ENCODE measurements at regions not wholly inside any gene's neighbourhood (a gene's known extent, or its start where the extent isn't known, plus 50 kb on each side); places are given as distances from the start of the nearest gene placed in this dataset.

DNA sequence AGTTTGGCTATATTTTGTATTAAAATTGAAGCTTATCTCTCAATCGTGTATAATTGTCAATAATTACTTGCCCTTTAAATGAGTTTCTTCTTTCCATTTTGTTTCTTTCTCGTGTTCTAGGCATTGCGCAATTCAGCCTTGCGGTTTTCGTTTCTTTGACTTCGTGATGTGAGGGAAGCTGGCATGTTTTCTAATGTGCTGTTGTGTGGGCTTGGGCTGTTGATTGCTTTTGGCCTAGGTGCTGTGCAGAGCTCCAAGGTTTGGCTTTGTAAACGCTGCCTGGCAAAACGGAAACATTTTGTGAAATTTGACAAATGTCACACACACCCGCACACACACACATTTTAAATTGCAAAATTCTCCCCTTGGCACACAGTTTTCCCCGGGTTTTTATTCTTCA lies 242.6 kb upstream of the TCF4 start:
- Mint-ChIP-seq H3K4me3 (no peak overlapping the region), H3K27ac (no peak overlapping the region), H3K9me3 (peaks cover 3 to 14% (median 4%) of the 10 kb centered on the region in 3 donors), H3K27me3 (no peaks in the 10 kb centered on the region), H3K4me1 (no peaks in the 10 kb centered on the region), H3K36me3 (no peaks in the 10 kb centered on the region)
- Histone ChIP-seq H3K4me1 (ENCODE audit: control insufficient read depth in 1 of 2, extremely low read depth in 1 of 2, insufficient read depth in 2 of 2, low read length in 2 of 2) (no peaks in the 10 kb centered on the region), H3K27me3 (replicated peaks in 1 of 2; ENCODE audit: control insufficient read depth in 2 of 2, extremely low read depth in 1 of 2, insufficient read depth in 2 of 2, low read length in 1 of 2) (no peaks in the 10 kb centered on the region), H3K27ac (ENCODE audit: low read length) (no peak overlapping the region), H3K9me3 (no peaks in the 10 kb centered on the region), H3K4me3 (ENCODE audit: control insufficient read depth in 1 of 2, extremely low read depth in 1 of 2, low read length in 1 of 2) (no peak overlapping the region), H3K36me3 (ENCODE audit: control insufficient read depth in 2 of 2, extremely low read depth in 1 of 2, insufficient read depth in 1 of 2, low read length in 1 of 2) (no peaks in the 10 kb centered on the region)
- POLR2A ChIA-PET: no interaction called here
- ATAC-seq (replicated peaks in 1 of 4) (no peak), DNase-seq (no peak)
- CTCF ChIA-PET: interaction anchor here in 1 of 2 donors (0.7 kb wide), 1 partner anchor 13 kb away, joined by 3 read pairs; no protein-coding TSS in a partner anchor
- WGBS (ENCODE audit: insufficient coverage): 90% methylated on average over 8 of the region's 10 CpGs

DNA sequence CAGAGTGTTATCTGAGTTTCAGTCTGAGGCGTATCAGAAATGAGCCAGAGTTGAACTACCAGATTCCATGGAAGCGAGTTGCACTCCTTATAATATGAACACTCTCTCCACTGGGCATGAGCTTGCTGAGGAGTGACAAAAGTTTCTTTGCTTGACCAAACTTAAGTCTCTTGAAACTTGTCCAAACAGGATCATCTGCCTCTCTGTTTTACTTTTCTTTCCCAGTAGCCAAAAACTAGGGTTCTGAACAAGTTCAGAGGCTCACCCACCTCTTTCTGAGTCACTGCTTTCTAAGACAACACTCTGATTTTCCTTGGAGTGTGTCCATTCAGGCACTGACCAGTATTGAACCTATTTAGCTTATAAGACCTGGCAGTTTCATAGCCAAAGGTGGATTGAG lies 233.2 kb upstream of the TCF4 start:
- no peaks in the 10 kb centered on the region for H3K27me3 ChIP-seq (replicated peaks in 1 of 2; ENCODE audit: control insufficient read depth in 2 of 2, extremely low read depth in 1 of 2, insufficient read depth in 2 of 2, low read length in 1 of 2)
- POLR2A ChIA-PET: no interaction called here

DNA sequence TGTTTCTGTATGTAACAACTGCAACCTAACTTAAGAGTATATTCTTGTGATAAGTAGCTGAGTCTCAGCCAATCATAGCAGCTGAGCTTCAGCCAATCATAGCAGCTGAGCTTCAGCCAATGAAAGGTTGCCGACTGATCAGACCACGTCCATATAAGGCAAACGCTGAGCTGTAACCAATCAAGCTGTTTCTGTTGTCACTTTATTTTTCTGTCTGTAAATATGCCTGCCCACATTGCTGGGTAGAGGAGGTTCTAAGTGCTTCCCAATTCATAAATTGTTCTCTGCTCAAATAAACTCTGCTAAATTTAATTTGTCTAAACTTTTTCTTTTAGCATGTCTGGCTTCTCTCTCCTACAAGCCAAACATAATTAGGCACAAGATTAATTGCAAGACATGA lies 231.5 kb upstream of the TCF4 start:
- CTCF ChIA-PET: no interaction called here

More for the DNA sequence above, 233.2 kb upstream of the TCF4 start:
- Mint-ChIP-seq H3K4me1 (no peaks in the 10 kb centered on the region), H3K27me3 (no peaks in the 10 kb centered on the region), H3K36me3 (no peaks in the 10 kb centered on the region), H3K9me3 (peaks cover 0 to 4% (median 4%) of the 10 kb centered on the region in 3 donors), H3K4me3 (no peak overlapping the region), H3K27ac (no peak overlapping the region)
- Histone ChIP-seq H3K4me3 (ENCODE audit: control insufficient read depth in 1 of 2, extremely low read depth in 1 of 2, low read length in 1 of 2) (no peak overlapping the region), H3K9me3 (no peaks in the 10 kb centered on the region), H3K4me1 (ENCODE audit: control insufficient read depth in 1 of 2, extremely low read depth in 1 of 2, insufficient read depth in 2 of 2, low read length in 2 of 2) (no peaks in the 10 kb centered on the region), H3K36me3 (ENCODE audit: control insufficient read depth in 2 of 2, extremely low read depth in 1 of 2, insufficient read depth in 1 of 2, low read length in 1 of 2) (no peaks in the 10 kb centered on the region), H3K27ac (ENCODE audit: low read length) (no peak overlapping the region)
- CTCF ChIA-PET: no interaction called here
- ATAC-seq (replicated peaks in 1 of 4): no peak
- DNase-seq: no peak
- WGBS (ENCODE audit: insufficient coverage): no CpG with 5 or more reads among the region's 2 CpGs

DNA sequence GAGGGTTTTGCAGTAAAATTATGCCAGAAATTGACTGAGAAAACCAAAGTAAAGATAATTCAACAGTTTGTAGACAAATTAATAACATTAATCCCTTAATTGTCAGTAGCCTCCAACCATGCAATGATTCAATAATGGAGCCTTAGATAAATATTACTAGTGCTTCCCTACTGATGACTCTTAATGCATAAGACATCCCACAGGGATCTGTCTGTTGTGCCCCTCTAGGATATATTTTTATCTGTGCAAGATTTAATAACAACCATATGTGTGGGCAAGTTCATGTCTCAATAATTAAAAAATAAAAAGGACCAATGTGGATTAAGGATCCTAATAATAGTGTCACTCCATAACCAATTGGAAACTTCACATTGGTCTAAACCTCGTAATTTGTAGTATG lies 230.3 kb upstream of the TCF4 start:
- WGBS (ENCODE audit: insufficient coverage): no CpG with 5 or more reads among the region's 1 CpG
- ChIA-PET CTCF (no interaction called here), POLR2A (no interaction called here)
- Mint-ChIP-seq H3K9me3 (no peaks in the 10 kb centered on the region), H3K4me3 (no peak overlapping the region), H3K4me1 (no peaks in the 10 kb centered on the region), H3K36me3 (no peaks in the 10 kb centered on the region), H3K27ac (no peak overlapping the region), H3K27me3 (no peaks in the 10 kb centered on the region)
- no peak overlapping the region for H3K27ac ChIP-seq (ENCODE audit: low read length)
- no peaks in the 10 kb centered on the region for H3K9me3 ChIP-seq
- no peak for ATAC-seq (replicated peaks in 1 of 4)
- no peak for DNase-seq
- H3K4me1 ChIP-seq (ENCODE audit: control insufficient read depth in 1 of 2, extremely low read depth in 1 of 2, insufficient read depth in 2 of 2, low read length in 2 of 2): no peaks in the 10 kb centered on the region
- H3K4me3 ChIP-seq (ENCODE audit: control insufficient read depth in 1 of 2, extremely low read depth in 1 of 2, low read length in 1 of 2): no peak overlapping the region
- no peaks in the 10 kb centered on the region for H3K27me3 ChIP-seq (replicated peaks in 1 of 2; ENCODE audit: control insufficient read depth in 2 of 2, extremely low read depth in 1 of 2, insufficient read depth in 2 of 2, low read length in 1 of 2)
- H3K36me3 ChIP-seq (ENCODE audit: control insufficient read depth in 2 of 2, extremely low read depth in 1 of 2, insufficient read depth in 1 of 2, low read length in 1 of 2): no peaks in the 10 kb centered on the region

More for the DNA sequence above, 231.5 kb upstream of the TCF4 start:
- 80% methylated on average over 1 of the region's 3 CpGs for WGBS (ENCODE audit: insufficient coverage)
- ATAC-seq (replicated peaks in 1 of 4): no peak
- Mint-ChIP-seq H3K36me3 (no peaks in the 10 kb centered on the region), H3K27me3 (no peaks in the 10 kb centered on the region), H3K27ac (no peak overlapping the region), H3K4me1 (no peaks in the 10 kb centered on the region), H3K4me3 (no peak overlapping the region), H3K9me3 (no peaks in the 10 kb centered on the region)
- Histone ChIP-seq H3K27me3 (replicated peaks in 1 of 2; ENCODE audit: control insufficient read depth in 2 of 2, extremely low read depth in 1 of 2, insufficient read depth in 2 of 2, low read length in 1 of 2) (no peaks in the 10 kb centered on the region), H3K4me1 (ENCODE audit: control insufficient read depth in 1 of 2, extremely low read depth in 1 of 2, insufficient read depth in 2 of 2, low read length in 2 of 2) (no peaks in the 10 kb centered on the region), H3K4me3 (ENCODE audit: control insufficient read depth in 1 of 2, extremely low read depth in 1 of 2, low read length in 1 of 2) (no peak overlapping the region), H3K9me3 (no peaks in the 10 kb centered on the region), H3K36me3 (ENCODE audit: control insufficient read depth in 2 of 2, extremely low read depth in 1 of 2, insufficient read depth in 1 of 2, low read length in 1 of 2) (no peaks in the 10 kb centered on the region), H3K27ac (ENCODE audit: low read length) (no peak overlapping the region)
- DNase-seq: no peak
- POLR2A ChIA-PET: no interaction called here

GRCh38 chr18:55811925-55812324 lies 223.9 kb upstream of the TCF4 start:
- Histone ChIP-seq H3K27ac (ENCODE audit: low read length) (no peak overlapping the region), H3K4me3 (ENCODE audit: control insufficient read depth in 1 of 2, extremely low read depth in 1 of 2, low read length in 1 of 2) (no peak overlapping the region), H3K27me3 (replicated peaks in 1 of 2; ENCODE audit: control insufficient read depth in 2 of 2, extremely low read depth in 1 of 2, insufficient read depth in 2 of 2, low read length in 1 of 2) (no peaks in the 10 kb centered on the region), H3K9me3 (no peaks in the 10 kb centered on the region), H3K4me1 (ENCODE audit: control insufficient read depth in 1 of 2, extremely low read depth in 1 of 2, insufficient read depth in 2 of 2, low read length in 2 of 2) (no peaks in the 10 kb centered on the region), H3K36me3 (ENCODE audit: control insufficient read depth in 2 of 2, extremely low read depth in 1 of 2, insufficient read depth in 1 of 2, low read length in 1 of 2) (no peaks in the 10 kb centered on the region)
- ChIA-PET POLR2A (no interaction called here), CTCF (interaction anchor here in 1 of 2 donors (0.5 to 0.8 kb wide), 2 partner anchors 33 to 35 kb away, joined by 3 read pairs; no protein-coding TSS in a partner anchor)
- WGBS (ENCODE audit: insufficient coverage): no CpG with 5 or more reads among the region's 3 CpGs
- no peak overlapping the region for H3K27ac Mint-ChIP-seq
- H3K4me3 Mint-ChIP-seq: no peak overlapping the region
- H3K36me3 Mint-ChIP-seq: no peaks in the 10 kb centered on the region
- no peaks in the 10 kb centered on the region for H3K4me1 Mint-ChIP-seq
- ATAC-seq (replicated peaks in 1 of 4) (no peak), DNase-seq (no peak)
- no peaks in the 10 kb centered on the region for H3K9me3 Mint-ChIP-seq
- no peaks in the 10 kb centered on the region for H3K27me3 Mint-ChIP-seq

DNA sequence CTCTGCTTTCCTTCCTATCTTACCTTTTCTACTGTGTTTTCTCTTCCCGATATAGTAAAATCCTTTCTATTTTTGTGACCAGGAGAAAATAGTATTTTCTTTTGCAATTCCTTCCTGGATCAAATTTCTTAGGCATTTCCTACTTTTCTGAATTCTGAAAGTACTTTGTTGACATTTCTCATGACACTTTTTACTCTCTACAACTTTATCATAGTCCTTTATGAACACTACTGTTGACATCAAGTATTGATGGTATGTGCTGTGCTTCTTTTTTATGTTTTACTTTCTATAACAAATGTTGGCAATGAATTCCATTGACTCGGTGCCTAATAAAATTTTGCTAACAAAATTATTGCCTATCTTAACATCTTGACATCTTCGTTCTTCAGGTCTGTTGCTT lies 217.7 kb upstream of the TCF4 start:
- no peaks in the 10 kb centered on the region for H3K36me3 Mint-ChIP-seq
- no peaks in the 10 kb centered on the region for H3K36me3 ChIP-seq (ENCODE audit: control insufficient read depth in 2 of 2, extremely low read depth in 1 of 2, insufficient read depth in 1 of 2, low read length in 1 of 2)
- H3K9me3 ChIP-seq: no peaks in the 10 kb centered on the region
- 100% methylated on average over 2 of the region's 3 CpGs for WGBS (ENCODE audit: insufficient coverage)
- H3K4me1 Mint-ChIP-seq: no peaks in the 10 kb centered on the region
- H3K27me3 Mint-ChIP-seq: peaks cover 0 to 4% of the 10 kb centered on the region in 2 donors
- H3K4me3 Mint-ChIP-seq: no peak overlapping the region
- peaks cover 4 to 18% (median 9%) of the 10 kb centered on the region in 3 donors for H3K9me3 Mint-ChIP-seq
- no peaks in the 10 kb centered on the region for H3K4me1 ChIP-seq (ENCODE audit: control insufficient read depth in 1 of 2, extremely low read depth in 1 of 2, insufficient read depth in 2 of 2, low read length in 2 of 2)
- no peak for DNase-seq
- no peaks in the 10 kb centered on the region for H3K27me3 ChIP-seq (replicated peaks in 1 of 2; ENCODE audit: control insufficient read depth in 2 of 2, extremely low read depth in 1 of 2, insufficient read depth in 2 of 2, low read length in 1 of 2)
- ChIA-PET POLR2A (no interaction called here), CTCF (no interaction called here)
- H3K27ac ChIP-seq (ENCODE audit: low read length): no peak overlapping the region
- no peak for ATAC-seq (replicated peaks in 1 of 4)
- no peak overlapping the region for H3K27ac Mint-ChIP-seq
- no peak overlapping the region for H3K4me3 ChIP-seq (ENCODE audit: control insufficient read depth in 1 of 2, extremely low read depth in 1 of 2, low read length in 1 of 2)

DNA sequence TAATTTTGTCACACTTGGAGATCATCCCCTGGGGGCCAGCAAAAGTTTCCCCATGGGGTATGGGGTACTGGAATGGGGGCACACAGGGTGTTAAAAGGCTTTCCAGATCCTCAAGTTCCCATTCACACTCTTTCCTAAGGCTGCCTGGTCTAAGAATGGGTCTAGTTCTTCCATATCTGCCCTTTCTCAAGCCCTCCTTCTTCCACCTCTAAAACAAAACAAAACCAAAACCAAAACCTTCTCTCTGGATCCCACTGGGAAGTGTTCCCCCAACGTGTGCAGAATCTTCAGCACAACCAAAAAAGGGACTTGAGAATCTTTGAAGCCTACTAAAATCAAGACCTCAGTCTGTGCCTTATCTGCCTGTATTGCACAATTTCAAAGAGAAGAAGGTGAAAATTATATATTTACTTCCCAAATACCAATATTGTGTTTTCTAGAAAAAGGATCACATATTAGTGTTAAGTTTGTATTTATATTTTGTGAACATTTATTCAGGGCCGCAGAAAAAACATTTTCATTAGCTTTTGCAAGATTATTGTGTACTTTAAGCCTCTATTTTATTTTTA lies 207.2 kb upstream of the TCF4 start:
- CTCF ChIA-PET: no interaction called here

More for the DNA sequence above, 207.2 kb upstream of the TCF4 start:
- Mint-ChIP-seq H3K4me3 (no peak overlapping the region), H3K9me3 (no peaks in the 10 kb centered on the region), H3K27ac (no peak overlapping the region), H3K36me3 (no peaks in the 10 kb centered on the region), H3K27me3 (no peaks in the 10 kb centered on the region), H3K4me1 (no peaks in the 10 kb centered on the region)
- Histone ChIP-seq H3K4me3 (ENCODE audit: control insufficient read depth in 1 of 2, extremely low read depth in 1 of 2, low read length in 1 of 2) (no peak overlapping the region), H3K9me3 (no peaks in the 10 kb centered on the region), H3K4me1 (ENCODE audit: control insufficient read depth in 1 of 2, extremely low read depth in 1 of 2, insufficient read depth in 2 of 2, low read length in 2 of 2) (no peaks in the 10 kb centered on the region), H3K27ac (ENCODE audit: low read length) (no peak overlapping the region), H3K36me3 (ENCODE audit: control insufficient read depth in 2 of 2, extremely low read depth in 1 of 2, insufficient read depth in 1 of 2, low read length in 1 of 2) (no peaks in the 10 kb centered on the region), H3K27me3 (replicated peaks in 1 of 2; ENCODE audit: control insufficient read depth in 2 of 2, extremely low read depth in 1 of 2, insufficient read depth in 2 of 2, low read length in 1 of 2) (no peaks in the 10 kb centered on the region)
- no peak for DNase-seq
- POLR2A ChIA-PET: no interaction called here
- ATAC-seq (replicated peaks in 1 of 4): no peak
- no CpG with 5 or more reads among the region's 2 CpGs for WGBS (ENCODE audit: insufficient coverage)
